ENCODE measurements at regions not wholly inside any gene's neighbourhood (a gene's known extent, or its start where the extent isn't known, plus 50 kb on each side); places are given as distances from the start of the nearest gene placed in this dataset.

- no peak for DNase-seq
Observed at GRCh38 chr2:74065456-74065855, 80.7 kb downstream of the TET3 start.

DNA sequence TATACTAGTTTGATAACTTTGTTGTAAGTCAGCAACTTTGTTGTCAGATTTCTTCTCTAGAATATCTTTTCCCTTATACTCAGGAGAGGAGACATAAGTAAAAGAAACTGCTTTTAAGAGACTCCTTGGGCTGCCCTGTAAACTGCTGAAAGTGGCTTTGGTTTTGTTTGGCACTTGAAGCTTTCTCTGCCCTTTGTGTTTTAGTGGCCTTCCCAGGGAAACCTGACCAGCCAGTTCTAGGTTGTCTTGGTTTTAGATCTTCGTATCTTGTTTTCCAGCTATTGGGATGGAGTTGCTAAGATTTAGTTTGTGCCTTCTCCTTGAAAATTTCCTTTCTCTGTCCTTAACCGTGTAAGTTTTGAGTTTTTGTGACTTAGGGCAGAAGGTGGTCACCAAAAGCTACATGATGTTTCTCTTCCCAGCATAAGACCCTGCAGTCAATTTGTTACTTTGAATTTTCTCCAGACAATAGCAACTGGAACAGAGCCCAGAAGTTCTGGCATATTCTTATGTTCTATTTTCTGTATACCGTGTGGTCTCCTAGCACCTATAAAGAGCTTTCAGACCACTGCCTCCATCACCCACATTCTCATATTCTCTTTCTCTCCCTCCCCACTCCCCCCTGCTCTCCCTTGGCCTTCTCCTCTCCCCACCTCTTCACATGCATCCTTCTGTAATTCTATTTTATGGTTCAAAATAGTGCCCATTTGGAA lies 81.1 kb downstream of the BOLA3 start:
- no peak for DNase-seq

GRCh38 chr2:74067221-74067747 lies 80.4 kb downstream of the BOLA3 start:
- no peak for DNase-seq

DNA sequence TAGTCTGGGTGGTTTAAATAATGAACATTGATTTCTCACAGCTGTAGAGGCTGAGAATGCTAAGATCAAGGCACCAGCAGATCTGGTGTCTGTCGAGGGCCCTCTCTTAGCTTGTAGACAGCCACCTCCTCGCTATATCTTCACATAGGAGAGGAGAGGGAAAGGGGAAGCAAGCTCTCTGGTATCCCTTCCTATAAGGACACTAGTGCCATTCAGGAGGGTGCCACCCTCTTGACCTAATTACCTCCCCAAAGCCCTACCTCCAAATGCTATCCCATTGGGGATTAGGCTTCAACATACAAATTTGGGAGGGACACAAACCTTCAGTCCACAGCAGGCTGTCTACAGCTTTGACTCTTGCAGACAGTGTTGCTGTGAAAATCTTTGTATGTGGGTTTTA lies 76.7 kb downstream of the BOLA3 start:
- no peak for DNase-seq

DNA sequence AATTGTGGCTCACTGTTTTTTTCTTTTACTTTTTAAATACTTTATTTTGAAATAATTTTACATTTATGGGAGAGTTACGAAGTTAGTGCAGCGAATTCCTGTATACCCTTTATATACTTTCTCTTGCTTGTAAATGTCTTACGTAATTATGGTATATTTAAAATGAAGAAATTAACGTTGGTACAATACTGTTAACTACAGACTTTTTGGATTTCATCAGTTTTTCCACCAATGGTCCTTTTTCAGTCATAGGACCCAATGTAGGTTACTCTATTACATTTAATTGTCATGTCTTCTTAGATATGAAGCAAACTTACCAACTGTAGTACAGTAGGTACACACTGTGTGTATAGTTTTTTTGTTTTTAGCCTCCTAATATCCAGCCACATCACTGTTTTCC lies 76.3 kb downstream of the BOLA3 start:
- DNase-seq: no peak

GRCh38 chr2:74072565-74072964 lies 75.1 kb downstream of the BOLA3 start:
- DNase-seq: no peak

GRCh38 chr2:74074487-74074886 lies 73.2 kb downstream of the BOLA3 start:
- DNase-seq: no peak

- no peak for DNase-seq
Observed at GRCh38 chr2:74076074-74076470, 71.6 kb downstream of the BOLA3 start.

- no peak for DNase-seq
Observed at GRCh38 chr2:74077636-74078035, 70.1 kb downstream of the BOLA3 start.

DNA sequence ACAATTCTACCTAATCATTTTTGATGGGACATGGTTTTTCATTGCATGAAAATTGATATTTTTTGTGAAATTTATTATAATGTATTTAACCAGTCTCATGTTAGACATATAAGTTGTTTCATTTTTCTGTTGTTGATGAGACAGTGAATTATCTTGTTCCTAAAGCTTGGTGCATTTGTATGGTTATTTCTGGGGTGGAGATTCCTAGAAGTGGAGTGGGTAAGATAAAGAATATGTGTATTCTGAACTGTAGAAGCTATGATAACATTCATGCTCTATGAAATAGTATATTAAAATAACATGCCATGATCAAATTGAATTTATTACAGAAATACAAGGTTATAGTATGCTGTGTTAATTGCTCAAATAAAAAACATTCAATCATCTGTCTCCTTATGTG lies 69.2 kb downstream of the BOLA3 start:
- DNase-seq: no peak

- DNase-seq: no peak
Observed at GRCh38 chr2:74079522-74080341, 68.0 kb downstream of the BOLA3 start.

- no peak for DNase-seq
Observed at GRCh38 chr2:74080346-74080745, 67.4 kb downstream of the BOLA3 start.

- no peak for DNase-seq
Observed at GRCh38 chr2:74081030-74081762, 66.5 kb downstream of the BOLA3 start.

- DNase-seq: no peak
Observed at GRCh38 chr2:74081763-74082110, 66.0 kb downstream of the BOLA3 start.

DNA sequence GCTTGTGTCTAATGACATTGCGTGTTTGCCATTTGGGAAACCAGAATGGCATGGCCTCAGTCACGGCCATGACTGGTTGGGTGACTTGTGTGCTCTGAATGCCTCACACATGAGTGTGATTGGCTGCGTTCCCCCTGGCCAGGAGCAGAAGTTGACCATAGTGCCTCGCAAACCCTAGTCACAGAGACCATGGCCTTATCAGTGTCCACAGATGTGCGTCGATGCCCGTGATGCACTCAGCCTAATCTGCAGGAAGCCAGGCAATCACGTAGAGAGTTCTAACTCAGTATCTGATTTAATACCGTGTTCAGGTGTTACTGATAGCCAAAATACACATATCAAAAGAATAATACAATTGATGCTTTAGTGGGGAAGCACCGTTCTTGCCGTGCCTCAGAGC lies 64.0 kb downstream of the BOLA3 start:
- DNase-seq: no peak

Data from T-helper 2 cell (primary cell).